ENCODE measurements at regions not wholly inside any gene's neighbourhood (a gene's known extent, or its start where the extent isn't known, plus 50 kb on each side); places are given as distances from the start of the nearest gene placed in this dataset.

GRCh38 chr5:166022065-166022464 lies 2269.4 kb upstream of the WWC1 start:
- no peak overlapping the region for H3K27ac ChIP-seq
- TF ChIP-seq CTCF (IDR thresholded peaks at IDR 0.05) (no peak), ZFX (IDR thresholded peaks at IDR 0.05; ENCODE audit: borderline replicate concordance) (no peak)

GRCh38 chr5:166024970-166025369 lies 2266.5 kb upstream of the WWC1 start:
- TF ChIP-seq ZFX (IDR thresholded peaks at IDR 0.05; ENCODE audit: borderline replicate concordance) (no peak), CTCF (IDR thresholded peaks at IDR 0.05) (no peak)
- no peak overlapping the region for H3K27ac ChIP-seq

GRCh38 chr5:166027582-166027981 lies 2263.9 kb upstream of the WWC1 start:
- TF ChIP-seq ZFX (IDR thresholded peaks at IDR 0.05; ENCODE audit: borderline replicate concordance) (no peak), CTCF (IDR thresholded peaks at IDR 0.05) (no peak)
- no peak overlapping the region for H3K27ac ChIP-seq

- no peak for TF ChIP-seq CTCF (IDR thresholded peaks at IDR 0.05)
- no peak for TF ChIP-seq ZFX (IDR thresholded peaks at IDR 0.05; ENCODE audit: borderline replicate concordance)
- H3K27ac ChIP-seq = no peak overlapping the region
Measured at GRCh38 chr5:166031926-166032325, 2259.5 kb upstream of the WWC1 start.

- TF ChIP-seq CTCF (IDR thresholded peaks at IDR 0.05) (no peak), ZFX (IDR thresholded peaks at IDR 0.05; ENCODE audit: borderline replicate concordance) (no peak)
- no peak overlapping the region for H3K27ac ChIP-seq
Measured at GRCh38 chr5:166032601-166033000, 2258.8 kb upstream of the WWC1 start.

GRCh38 chr5:166045961-166046360 lies 2245.5 kb upstream of the WWC1 start:
- no peak overlapping the region for H3K27ac ChIP-seq
- no peak for TF ChIP-seq ZFX (IDR thresholded peaks at IDR 0.05; ENCODE audit: borderline replicate concordance)
- no peak for TF ChIP-seq CTCF (IDR thresholded peaks at IDR 0.05)

GRCh38 chr5:166046956-166047355 lies 2244.5 kb upstream of the WWC1 start:
- TF ChIP-seq CTCF (IDR thresholded peaks at IDR 0.05) (no peak), ZFX (IDR thresholded peaks at IDR 0.05; ENCODE audit: borderline replicate concordance) (no peak)
- H3K27ac ChIP-seq = no peak overlapping the region
